ENCODE measurements at regions not wholly inside any gene's neighbourhood (a gene's known extent, or its start where the extent isn't known, plus 50 kb on each side); places are given as distances from the start of the nearest gene placed in this dataset.
"Not testable (repeated sequence)": the region's sequence is repeated elsewhere in the genome, so short reads cannot be mapped to it uniquely, and the experiment has no call there.

DNA sequence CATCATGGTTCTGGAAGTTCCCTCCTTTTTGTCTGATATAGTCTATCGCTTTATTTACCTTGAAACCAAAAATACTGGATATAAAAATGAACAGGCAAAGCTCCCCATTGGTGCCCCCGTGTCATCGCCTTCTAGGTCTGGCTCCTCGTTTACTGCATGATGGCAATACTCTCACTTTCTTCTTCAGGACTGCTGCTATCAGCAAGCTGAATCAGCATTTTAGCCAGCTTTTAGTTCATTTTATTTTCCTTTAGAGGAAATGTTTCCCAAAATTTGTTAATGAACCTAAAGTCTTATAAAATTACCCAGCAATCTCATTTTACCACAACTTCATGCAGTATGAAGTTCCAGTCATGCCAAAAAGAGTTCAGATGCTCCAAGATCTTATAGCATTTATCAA lies 80.5 kb downstream of the ZIC3 start:
- no peak for DNase-seq

DNA sequence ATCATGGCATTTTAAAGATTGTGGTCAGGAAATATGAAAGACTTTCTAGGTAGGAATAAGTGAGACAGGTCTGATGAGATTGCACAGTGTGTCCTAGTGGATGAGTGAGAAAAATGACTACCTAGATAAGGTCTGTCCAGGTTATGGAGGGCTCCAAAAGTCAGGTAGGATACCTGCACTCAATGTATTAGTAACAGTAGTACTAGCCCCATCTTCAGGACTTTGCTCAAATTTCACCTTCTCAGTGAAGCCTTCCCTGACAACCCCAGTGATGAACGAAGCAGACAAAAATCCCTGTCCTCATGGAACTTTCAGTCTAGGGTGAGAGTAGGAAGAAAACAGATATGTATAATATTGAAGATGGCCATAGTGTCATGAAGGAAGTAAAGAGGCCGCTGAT lies 85.7 kb downstream of the ZIC3 start:
- DNase-seq, result no peak

DNA sequence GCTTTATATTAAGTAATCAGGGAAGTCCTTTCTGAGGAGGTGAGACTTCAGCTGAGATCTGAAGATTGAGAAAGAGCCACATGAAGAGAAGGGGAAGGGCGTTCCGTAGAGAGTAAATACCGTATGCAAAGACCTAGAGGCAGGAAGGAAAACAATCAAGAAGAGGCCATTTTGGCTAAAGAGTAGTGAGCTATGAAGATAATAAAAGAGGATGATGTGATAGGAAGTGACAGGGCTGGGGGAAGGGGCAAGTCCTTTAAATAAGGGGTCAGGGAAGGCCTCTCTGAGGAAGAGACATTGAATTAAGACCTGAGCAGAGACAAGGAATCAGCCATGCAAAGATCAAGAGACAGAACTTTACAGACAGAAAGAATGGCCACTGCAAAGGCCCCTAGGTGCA lies 86.2 kb downstream of the ZIC3 start:
- no peak for DNase-seq

GRCh38 chrX:137654481-137654880 lies 88.6 kb downstream of the ZIC3 start:
- DNase-seq, result no peak

- DNase-seq, result no peak
Observed at GRCh38 chrX:137667776-137668175, 101.8 kb downstream of the ZIC3 start.

DNA sequence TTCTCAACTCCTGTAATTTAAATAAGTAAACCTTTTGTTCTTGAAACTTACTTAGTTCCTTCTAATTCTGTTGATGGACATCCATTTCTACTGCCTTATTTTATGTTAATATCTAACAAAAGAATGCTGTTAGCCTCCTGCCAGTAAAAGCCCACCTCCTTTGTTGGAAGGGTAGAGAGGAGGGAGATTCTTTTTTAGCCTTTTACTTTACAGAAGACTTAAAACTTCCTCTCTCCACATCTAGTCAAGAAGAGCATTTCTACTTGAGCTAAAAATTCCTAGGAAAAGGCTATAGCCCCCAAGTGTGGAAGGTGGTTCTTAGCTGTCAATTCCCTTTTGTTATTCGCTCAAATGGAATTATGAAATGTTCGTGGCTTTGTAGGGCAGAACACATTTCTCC lies 118.7 kb downstream of the ZIC3 start:
- no peak for DNase-seq

GRCh38 chrX:137695417-137695816 lies 129.5 kb downstream of the ZIC3 start:
- no peak for DNase-seq

GRCh38 chrX:137707348-137707747 lies 141.4 kb downstream of the ZIC3 start:
- no peak for DNase-seq

- DNase-seq, result no peak
Observed at GRCh38 chrX:137742846-137743245, 176.9 kb downstream of the ZIC3 start.

- no peak for DNase-seq
Observed at GRCh38 chrX:137743414-137743813, 177.5 kb downstream of the ZIC3 start.

GRCh38 chrX:137746289-137746688 lies 180.4 kb downstream of the ZIC3 start:
- no peak for DNase-seq

GRCh38 chrX:137747244-137748043 lies 181.5 kb downstream of the ZIC3 start:
- DNase-seq, result no peak

DNA sequence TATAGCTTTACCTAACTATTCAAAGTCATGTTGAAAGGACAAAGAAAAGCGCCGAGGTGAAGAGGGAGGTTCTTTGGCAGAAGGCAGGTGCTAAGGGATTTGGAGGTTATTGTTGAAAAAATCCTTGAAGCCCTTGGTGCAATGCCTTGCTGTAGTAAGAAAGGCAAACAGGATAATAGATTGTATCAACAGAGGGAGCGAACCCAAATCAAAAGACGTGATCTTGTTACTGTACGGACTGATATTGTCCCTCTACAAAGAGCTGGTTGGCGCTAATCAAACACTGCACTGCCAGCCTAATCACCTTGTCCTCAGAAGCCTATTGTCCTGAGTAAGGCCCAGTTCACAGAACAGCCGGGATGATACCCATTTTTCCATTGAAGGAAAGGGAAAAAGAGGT lies 182.9 kb downstream of the ZIC3 start:
- DNase-seq, result no peak

- no peak for DNase-seq
Observed at GRCh38 chrX:137749246-137749645, 183.3 kb downstream of the ZIC3 start.

DNA sequence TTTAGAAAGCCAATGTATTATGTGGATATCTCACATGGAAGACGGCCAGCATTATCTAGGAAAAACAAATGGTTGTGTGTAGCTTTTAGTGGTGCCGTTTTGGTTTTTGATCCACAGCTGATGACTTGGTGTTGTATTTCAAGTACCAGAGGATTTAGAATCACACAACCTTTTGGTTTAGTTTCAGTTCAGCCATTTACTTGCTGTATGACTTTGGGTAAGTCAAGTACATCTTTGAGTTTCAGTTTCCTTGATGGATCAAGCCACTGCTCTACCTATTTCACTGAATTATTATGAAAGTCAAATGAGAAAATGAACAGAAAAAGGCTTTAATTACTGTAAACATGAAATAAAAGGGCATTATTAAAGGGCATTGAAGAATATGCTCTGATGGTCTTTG lies 205.6 kb downstream of the ZIC3 start:
- no peak for DNase-seq

DNA sequence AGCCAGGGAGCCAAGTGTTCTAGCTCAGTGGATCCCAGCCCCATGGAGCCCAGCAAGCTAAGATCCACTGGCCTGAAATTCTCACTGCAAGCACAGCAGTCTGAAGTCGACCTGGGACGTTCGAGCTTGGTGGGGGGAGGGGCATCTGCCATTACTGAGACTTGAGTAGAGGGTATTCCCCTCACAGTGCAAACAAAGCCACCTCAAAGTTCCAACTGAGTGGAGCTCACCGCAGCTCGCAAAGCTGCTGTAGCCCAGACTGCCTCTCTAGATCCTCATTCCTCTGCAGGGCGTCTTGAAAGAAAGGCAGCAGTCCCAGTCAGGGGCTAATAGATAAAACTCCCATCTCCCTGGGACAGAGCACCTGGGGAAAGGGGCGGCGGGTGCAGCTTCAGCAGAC lies 226.3 kb downstream of the ZIC3 start:
- DNase-seq, result no peak

GRCh38 chrX:137797926-137798325 lies 232.0 kb downstream of the ZIC3 start:
- not testable (repeated sequence) for DNase-seq

- no peak for DNase-seq
Observed at GRCh38 chrX:137823257-137823656, 257.3 kb downstream of the ZIC3 start.

DNA sequence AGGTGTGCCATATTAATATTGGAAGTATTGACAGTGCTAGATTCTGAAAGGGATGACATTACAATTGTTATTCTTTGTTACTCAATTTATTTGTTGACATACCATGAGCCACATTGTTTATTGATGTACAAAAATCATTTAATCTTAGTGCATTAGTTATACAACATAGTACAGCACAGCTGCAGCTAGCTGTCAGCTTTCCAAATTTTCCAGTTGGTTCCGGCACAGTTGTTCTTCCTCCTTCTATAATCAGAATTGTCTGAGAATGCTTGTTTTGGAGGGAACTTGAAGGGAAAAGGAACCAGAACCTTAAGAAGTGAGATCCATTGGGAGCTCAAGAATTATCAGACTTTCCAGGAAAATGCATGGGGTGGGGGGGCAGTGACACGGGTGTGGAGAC lies 281.4 kb downstream of the ZIC3 start:
- DNase-seq, result no peak

- no peak for DNase-seq
Observed at GRCh38 chrX:137848266-137848905, 282.5 kb downstream of the ZIC3 start.

DNA sequence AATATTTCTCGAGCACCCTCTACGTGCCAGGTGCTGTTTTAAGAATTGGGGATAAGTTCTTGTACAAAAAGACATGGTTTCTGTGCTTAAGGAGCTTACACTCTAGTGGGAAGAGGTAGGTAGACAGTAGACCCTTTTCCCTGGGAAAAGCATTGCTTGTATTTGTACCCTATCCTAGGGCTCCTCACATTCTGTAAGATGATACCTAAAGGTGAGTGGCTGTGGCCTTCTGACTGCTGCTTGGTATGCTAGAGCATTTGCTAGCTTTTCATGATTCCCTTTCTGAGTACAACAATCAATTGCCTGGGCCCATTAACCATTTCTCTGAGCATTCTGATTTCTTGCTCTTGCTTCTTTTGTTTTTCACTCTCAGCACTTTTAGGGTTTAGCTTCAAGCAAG lies 286.6 kb downstream of the ZIC3 start:
- DNase-seq, result no peak

DNA sequence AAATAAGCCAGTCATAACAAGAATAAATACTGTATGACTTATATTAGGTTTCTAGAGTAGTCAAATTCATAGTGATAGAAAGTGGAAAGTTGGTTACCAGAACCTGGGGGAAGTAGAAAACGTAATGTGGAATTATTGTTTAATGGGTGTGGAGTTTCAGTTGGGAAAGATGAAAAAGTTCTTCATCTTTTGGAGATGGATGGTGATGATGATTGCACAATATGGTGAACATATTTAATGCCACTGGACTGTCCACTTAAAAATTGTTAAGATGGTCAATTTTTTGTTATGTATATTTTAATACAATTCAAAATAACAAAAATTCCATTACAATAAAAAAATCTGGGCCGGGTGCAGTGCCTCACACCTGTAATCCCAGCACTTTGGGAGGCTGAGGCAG lies 289.6 kb downstream of the ZIC3 start:
- no peak for DNase-seq

DNA sequence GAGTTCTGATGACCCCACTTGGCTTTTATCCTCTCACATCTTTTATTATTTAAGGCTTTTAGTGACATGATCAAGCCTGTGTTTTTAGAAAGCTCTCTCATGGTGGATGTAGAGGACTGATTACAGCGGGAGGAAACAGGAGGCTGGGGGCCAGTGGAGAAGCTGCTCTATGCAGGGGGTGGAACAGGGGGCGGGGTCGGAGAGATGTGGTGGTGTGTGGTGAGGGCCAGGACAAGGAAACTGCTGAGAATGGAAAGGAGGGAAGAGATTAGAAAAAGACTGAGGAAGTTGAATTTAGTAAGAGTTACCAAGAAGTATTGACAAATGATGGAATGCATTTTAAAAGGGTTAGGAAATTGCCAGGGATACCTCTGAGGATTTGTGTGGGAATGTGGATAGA lies 292.2 kb downstream of the ZIC3 start:
- no peak for DNase-seq

DNA sequence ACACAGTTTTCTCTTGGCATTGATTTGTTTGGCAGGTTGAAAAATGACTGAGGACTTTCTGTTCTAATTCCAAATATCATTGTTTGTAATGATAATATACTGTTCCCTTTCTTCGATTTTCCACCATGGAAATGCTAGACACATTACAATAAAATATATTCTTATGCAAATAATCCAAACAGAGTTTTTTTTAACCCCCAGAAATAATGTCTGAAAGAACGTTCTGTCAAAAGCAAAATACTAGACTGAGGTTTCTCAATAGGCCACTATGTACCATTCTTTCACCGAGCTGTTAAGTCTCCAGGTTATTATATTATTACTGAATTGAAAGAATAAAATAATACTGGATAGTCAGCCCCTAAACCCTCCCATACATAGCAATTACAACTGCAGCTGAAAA lies 312.5 kb downstream of the ZIC3 start:
- DNase-seq, result no peak

DNA sequence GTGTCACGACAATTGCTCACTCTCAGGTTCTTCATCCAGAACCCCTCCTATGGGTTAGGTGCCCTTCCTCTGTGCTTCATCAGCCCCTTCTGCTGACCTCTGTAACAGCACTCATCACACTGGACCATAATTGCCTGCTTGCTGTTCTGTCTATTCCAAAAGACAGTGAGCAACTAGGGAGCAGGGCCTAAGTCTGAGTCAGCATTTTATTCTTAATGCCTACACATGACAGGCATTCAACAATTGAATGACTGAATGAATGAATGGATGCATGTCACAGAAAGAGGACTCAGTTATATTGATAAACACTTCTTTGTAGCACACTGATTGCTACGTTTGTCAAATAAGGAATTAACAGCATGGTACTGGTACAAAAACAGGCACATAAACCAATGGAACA lies 317.0 kb downstream of the ZIC3 start:
- DNase-seq, result no peak
